GM12873 (cell line): ENCODE measurements at regions not wholly inside any gene's neighbourhood (a gene's known extent, or its start where the extent isn't known, plus 50 kb on each side); places are given as distances from the start of the nearest gene placed in this dataset.

Source experiments
- CTCF ChIP-seq: IDR thresholded peaks from 2 replicates; pipeline ENCODE4 v1.5.1; 2012; ENCODE audit warnings: low read depth, mild to moderate bottlenecking, moderate library complexity, low read length, control low read depth; ENCODE audit not compliant: insufficient read depth; ENCODE audit errors: missing control alignments

- TF ChIP-seq CTCF = no peak
Observed at GRCh38 chr2:120590841-120591240, 144.8 kb upstream of the GLI2 start.

- no peak for TF ChIP-seq CTCF
Observed at GRCh38 chr2:120591572-120591971, 144.1 kb upstream of the GLI2 start.

GRCh38 chr2:120592084-120592483 is 143.6 kb upstream of the GLI2 start:
- no peak for TF ChIP-seq CTCF

- TF ChIP-seq CTCF = no peak
Observed at GRCh38 chr2:120593921-120594686, 141.6 kb upstream of the GLI2 start.

- TF ChIP-seq CTCF = no peak
Observed at GRCh38 chr2:120594856-120595685, 140.6 kb upstream of the GLI2 start.

GRCh38 chr2:120595739-120596138 is 139.9 kb upstream of the GLI2 start:
- TF ChIP-seq CTCF = no peak

- no peak for TF ChIP-seq CTCF
Observed at GRCh38 chr2:120596191-120596811, 139.4 kb upstream of the GLI2 start.
